HCT116 (cell line): ENCODE measurements at regions not wholly inside any gene's neighbourhood (a gene's known extent, or its start where the extent isn't known, plus 50 kb on each side); places are given as distances from the start of the nearest gene placed in this dataset.

Source experiments
- CTCF ChIP-seq, 3 experiments: fragments of 200-600 bp in 1 of 3; sonication (generic) in 1 of 3; IDR thresholded peaks in 2 of 3; conservative IDR thresholded peaks in 1 of 3; 2 replicates each; pipeline ENCODE4 v1.5.1; 2012 to 2017; ENCODE audit warnings: low read depth in 2 of 3, low read length in 2 of 3, antibody characterized with exemption in 1 of 3, borderline replicate concordance in 1 of 3, control low read depth in 1 of 3, mild to moderate bottlenecking in 1 of 3, mixed read lengths in 1 of 3, mixed run types in 1 of 3, moderate library complexity in 1 of 3; ENCODE audit not compliant: insufficient read depth in 1 of 3
- JUND ChIP-seq: IDR thresholded peaks from 2 replicates; pipeline ENCODE4 v1.6.1; 2012
- MAX ChIP-seq: IDR thresholded peaks from 2 replicates; pipeline ENCODE4 v1.6.1; 2012
- POLR2A ChIP-seq: IDR thresholded peaks from 2 replicates; pipeline ENCODE4 v1.7.0; 2011; ENCODE audit warnings: borderline replicate concordance; ENCODE audit not compliant: insufficient read depth, insufficient read length; ENCODE audit errors: extremely low read depth
- REST ChIP-seq: IDR thresholded peaks from 2 replicates; pipeline ENCODE4 v1.6.1; 2012; ENCODE audit warnings: low read depth
- SRF ChIP-seq: IDR thresholded peaks from 2 replicates; pipeline ENCODE4 v1.6.1; 2012; ENCODE audit warnings: low read depth
- TCF7L2 ChIP-seq: IDR thresholded peaks from 2 replicates; pipeline ENCODE4 v1.7.0; 2011; ENCODE audit warnings: borderline replicate concordance, inconsistent platforms; ENCODE audit not compliant: insufficient read depth, insufficient read length; ENCODE audit errors: extremely low read depth

- TF ChIP-seq SRF (no peak), CTCF (IDR thresholded peaks at IDR 0.05 in 2 of 3, conservative IDR thresholded peaks at IDR 0.05 in 1 of 3; ENCODE audit: borderline replicate concordance in 1 of 3, insufficient read depth in 1 of 3, low read depth in 2 of 3, low read length in 2 of 3) (no peak), REST (no peak), TCF7L2 (no peak), POLR2A (no peak), JUND (no peak), MAX (no peak)
Observed at GRCh38 chr5:91312698-91313097, 70.4 kb downstream of the ARRDC3 start.
